Suprapubic skin (tissue), 4 donors: ENCODE measurements at regions not wholly inside any gene's neighbourhood (a gene's known extent, or its start where the extent isn't known, plus 50 kb on each side); places are given as distances from the start of the nearest gene placed in this dataset.

Experiments
- DNase-seq, 2 donors: peaks; one replicate each; pipeline ENCODE4 v3.0.0-alpha.2; 2019; ENCODE audit warnings: low spot score in 2 of 2
- H3K27ac ChIP-seq: fragments of 200-600 bp; sonication (generic); one replicate; pipeline ENCODE4 v1.5.1; 2019
- H3K27me3 ChIP-seq: fragments of 200-600 bp; sonication (generic); one replicate; pipeline ENCODE4 v1.5.1; 2019
- H3K36me3 ChIP-seq: fragments of 200-600 bp; sonication (generic); one replicate; pipeline ENCODE4 v1.5.1; 2019
- H3K4me1 ChIP-seq: fragments of 200-600 bp; sonication (generic); one replicate; pipeline ENCODE4 v1.5.1; 2019
- H3K4me3 ChIP-seq: fragments of 200-600 bp; sonication (generic); one replicate; pipeline ENCODE4 v1.5.1; 2019; ENCODE audit warnings: mild to moderate bottlenecking
- H3K9me3 ChIP-seq: fragments of 200-600 bp; sonication (generic); one replicate; pipeline ENCODE4 v1.5.1; 2019
- EP300 ChIP-seq: sonication (generic); formaldehyde crosslinking; IDR thresholded peaks from one replicate; pipeline ENCODE4 v1.6.1; 2017; ENCODE audit warnings: antibody characterized with exemption
- POLR2A ChIP-seq, 2 donors: fragments of 450-650 bp; IDR thresholded peaks; one replicate each; pipeline ENCODE4 v1.6.1; 2017; ENCODE audit warnings: antibody characterized with exemption in 2 of 2, mild to moderate bottlenecking in 2 of 2, moderate library complexity in 2 of 2
- POLR2AphosphoS5 ChIP-seq, 3 donors: sonication (generic); formaldehyde crosslinking; IDR thresholded peaks; one replicate each; pipeline ENCODE4 v1.6.1; 2017; ENCODE audit warnings: antibody characterized with exemption in 3 of 3
- WGBS: methylation state at CpG from one replicate; pipeline ENCODE4 v1.1.5; 2018; 5-methylcytosine and 5-hydroxymethylcytosine counted together
- TF ChIP-seq, protein P1 (sequence below), 2 donors: fragments of 200-600 bp in 1 of 2; fragments of 450-650 bp in 1 of 2; sonication (generic) in 1 of 2; IDR thresholded peaks; one replicate each; pipeline ENCODE4 v1.5.1; 2016 to 2019; ENCODE audit warnings: antibody characterized with exemption in 2 of 2, mild to moderate bottlenecking in 1 of 2, moderate library complexity in 1 of 2

DNA sequence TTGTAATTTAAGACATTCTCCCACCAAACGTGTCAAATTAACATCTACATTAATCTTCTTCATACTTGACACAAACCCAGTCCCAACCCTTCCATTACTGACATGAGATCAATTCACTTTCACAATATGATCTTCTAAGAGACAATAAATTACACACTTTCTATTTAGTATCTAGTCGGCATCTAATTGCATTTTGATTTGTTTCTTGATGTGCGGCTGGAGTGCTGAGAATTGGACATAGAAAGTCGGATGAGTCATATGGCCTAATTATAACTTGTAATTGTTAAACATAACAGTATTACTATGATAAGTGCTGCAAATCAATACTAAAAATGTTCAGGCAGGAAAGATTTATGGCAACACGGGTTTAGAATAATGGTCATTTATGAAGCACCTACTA, 78.4 kb upstream of the RORA start:
- Histone ChIP-seq H3K4me3 (no peak overlapping the region), H3K36me3 (no peaks in the 10 kb centered on the region), H3K27me3 (no peaks in the 10 kb centered on the region), H3K27ac (no peak overlapping the region), H3K4me1 (no peaks in the 10 kb centered on the region), H3K9me3 (no peaks in the 10 kb centered on the region)
- no peak for DNase-seq
- no peak for TF ChIP-seq EP300
- TF ChIP-seq, protein P1, sequence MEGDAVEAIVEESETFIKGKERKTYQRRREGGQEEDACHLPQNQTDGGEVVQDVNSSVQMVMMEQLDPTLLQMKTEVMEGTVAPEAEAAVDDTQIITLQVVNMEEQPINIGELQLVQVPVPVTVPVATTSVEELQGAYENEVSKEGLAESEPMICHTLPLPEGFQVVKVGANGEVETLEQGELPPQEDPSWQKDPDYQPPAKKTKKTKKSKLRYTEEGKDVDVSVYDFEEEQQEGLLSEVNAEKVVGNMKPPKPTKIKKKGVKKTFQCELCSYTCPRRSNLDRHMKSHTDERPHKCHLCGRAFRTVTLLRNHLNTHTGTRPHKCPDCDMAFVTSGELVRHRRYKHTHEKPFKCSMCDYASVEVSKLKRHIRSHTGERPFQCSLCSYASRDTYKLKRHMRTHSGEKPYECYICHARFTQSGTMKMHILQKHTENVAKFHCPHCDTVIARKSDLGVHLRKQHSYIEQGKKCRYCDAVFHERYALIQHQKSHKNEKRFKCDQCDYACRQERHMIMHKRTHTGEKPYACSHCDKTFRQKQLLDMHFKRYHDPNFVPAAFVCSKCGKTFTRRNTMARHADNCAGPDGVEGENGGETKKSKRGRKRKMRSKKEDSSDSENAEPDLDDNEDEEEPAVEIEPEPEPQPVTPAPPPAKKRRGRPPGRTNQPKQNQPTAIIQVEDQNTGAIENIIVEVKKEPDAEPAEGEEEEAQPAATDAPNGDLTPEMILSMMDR (IDR thresholded peaks at IDR 0.05): no peak
- no peak for TF ChIP-seq POLR2AphosphoS5 (IDR thresholded peaks at IDR 0.05)
- TF ChIP-seq POLR2A (IDR thresholded peaks at IDR 0.05): no peak
- 59% methylated on average over 5 of the region's 5 CpGs for WGBS

DNA sequence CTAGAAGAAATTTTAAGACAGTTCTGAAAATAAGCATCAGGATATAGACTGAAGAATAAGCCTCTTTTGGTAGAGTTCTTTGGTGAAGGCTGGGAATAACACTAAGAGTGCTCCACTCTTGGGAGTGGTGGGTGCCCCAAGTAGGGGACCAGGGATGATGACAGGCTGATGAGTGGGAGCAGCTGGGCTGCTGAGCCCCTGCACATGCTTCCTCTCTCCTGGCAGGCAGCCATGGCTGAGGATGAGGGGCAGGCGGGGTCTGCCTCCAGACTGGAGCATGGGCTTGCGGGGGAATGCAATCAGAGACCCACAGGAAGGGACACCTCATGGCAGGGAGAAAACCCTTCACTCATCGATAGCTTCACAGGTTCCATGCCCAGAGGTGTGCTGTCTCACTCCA, 72.6 kb upstream of the RORA start:
- Histone ChIP-seq H3K4me1 (no peaks in the 10 kb centered on the region), H3K4me3 (no peak overlapping the region), H3K27ac (no peak overlapping the region), H3K9me3 (no peaks in the 10 kb centered on the region), H3K36me3 (no peaks in the 10 kb centered on the region), H3K27me3 (no peaks in the 10 kb centered on the region)
- no peak for DNase-seq
- 90% methylated on average over 3 of the region's 3 CpGs for WGBS
- no peak for TF ChIP-seq POLR2A (IDR thresholded peaks at IDR 0.05)
- TF ChIP-seq EP300: no peak
- no peak for TF ChIP-seq POLR2AphosphoS5 (IDR thresholded peaks at IDR 0.05)
- TF ChIP-seq, protein P1 (IDR thresholded peaks at IDR 0.05): no peak

DNA sequence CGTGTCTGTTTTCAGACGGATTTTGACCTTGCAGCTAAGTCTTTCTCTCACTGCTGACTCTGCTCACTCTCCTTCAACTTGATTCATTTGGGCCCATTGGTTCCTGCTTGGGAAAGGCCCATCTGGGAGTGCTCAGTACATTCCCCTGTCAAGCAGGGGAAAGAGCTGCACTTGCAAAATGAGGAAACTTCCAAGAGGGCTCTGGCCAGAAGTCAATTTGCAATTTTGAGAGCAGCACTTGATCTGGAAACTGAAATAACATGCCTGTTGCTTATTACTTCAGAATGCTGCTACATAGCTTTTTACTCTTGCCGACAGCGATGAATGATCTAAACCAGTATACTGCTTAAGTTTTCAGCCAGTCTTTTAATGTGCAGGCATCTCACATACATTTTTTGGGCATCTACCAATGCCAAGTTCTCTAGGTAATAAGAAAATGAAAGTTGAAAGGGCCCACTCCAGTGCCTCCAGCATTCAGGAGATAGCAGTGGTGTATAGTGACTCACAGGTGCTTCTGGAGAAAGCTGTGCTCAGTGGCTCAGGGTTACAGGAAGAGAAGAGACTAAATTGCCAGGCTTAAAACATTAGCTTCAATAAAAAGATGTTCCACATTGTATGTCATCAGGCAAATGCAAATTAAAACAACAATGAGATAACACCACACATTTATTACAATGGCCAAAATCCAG, 70.1 kb upstream of the RORA start:
- no peaks in the 10 kb centered on the region for H3K9me3 ChIP-seq
- no peaks in the 10 kb centered on the region for H3K27me3 ChIP-seq
- no peaks in the 10 kb centered on the region for H3K4me1 ChIP-seq
- 58% methylated on average over 4 of the region's 4 CpGs for WGBS
- no peak overlapping the region for H3K4me3 ChIP-seq
- H3K27ac ChIP-seq: no peak overlapping the region
- H3K36me3 ChIP-seq: no peaks in the 10 kb centered on the region
- TF ChIP-seq POLR2AphosphoS5 (IDR thresholded peaks at IDR 0.05) (no peak), EP300 (no peak), POLR2A (IDR thresholded peaks at IDR 0.05) (no peak)
- TF ChIP-seq, protein P1 (IDR thresholded peaks at IDR 0.05): no peak
- DNase-seq: no peak

- Histone ChIP-seq H3K4me1 (no peaks in the 10 kb centered on the region), H3K36me3 (no peaks in the 10 kb centered on the region), H3K4me3 (no peak overlapping the region), H3K27ac (no peak overlapping the region), H3K27me3 (no peaks in the 10 kb centered on the region), H3K9me3 (no peaks in the 10 kb centered on the region)
- WGBS: 51% methylated on average over 3 of the region's 3 CpGs
- no peak for DNase-seq
- TF ChIP-seq EP300: no peak
- no peak for TF ChIP-seq POLR2A (IDR thresholded peaks at IDR 0.05)
- no peak for TF ChIP-seq POLR2AphosphoS5 (IDR thresholded peaks at IDR 0.05)
- TF ChIP-seq, protein P1 (IDR thresholded peaks at IDR 0.05): no peak
These were observed 66.1 kb upstream of the RORA start for GRCh38 chr15:61295239-61295638.

GRCh38 chr15:61282661-61283060, 53.6 kb upstream of the RORA start:
- DNase-seq: no peak
- Histone ChIP-seq H3K36me3 (no peaks in the 10 kb centered on the region), H3K4me1 (no peaks in the 10 kb centered on the region), H3K27ac (no peak overlapping the region), H3K27me3 (peaks cover 8% of the 10 kb centered on the region), H3K4me3 (no peak overlapping the region), H3K9me3 (no peaks in the 10 kb centered on the region)
- WGBS: 76% methylated on average over 4 of the region's 4 CpGs
- TF ChIP-seq POLR2A (IDR thresholded peaks at IDR 0.05): no peak

- TF ChIP-seq POLR2AphosphoS5 (IDR thresholded peaks at IDR 0.05) (no peak), EP300 (no peak), POLR2A (IDR thresholded peaks at IDR 0.05) (no peak)
- TF ChIP-seq, protein P1 (IDR thresholded peaks at IDR 0.05): no peak
- no peak for DNase-seq
- H3K27ac ChIP-seq: no peak overlapping the region
- no peak overlapping the region for H3K4me3 ChIP-seq
- peaks cover 8% of the 10 kb centered on the region for H3K27me3 ChIP-seq
- H3K4me1 ChIP-seq: no peaks in the 10 kb centered on the region
- no peaks in the 10 kb centered on the region for H3K36me3 ChIP-seq
- 75% methylated on average over 1 of the region's 1 CpG for WGBS
- no peaks in the 10 kb centered on the region for H3K9me3 ChIP-seq
These were observed 52.2 kb upstream of the RORA start for GRCh38 chr15:61281328-61281727.
